Activated T-helper 17 cell treated with anti-CD3 and anti-CD28 coated beads, Interleukin-2, amount 50 U/mL, for 72 hours (primary cell): ENCODE measurements at regions not wholly inside any gene's neighbourhood (a gene's known extent, or its start where the extent isn't known, plus 50 kb on each side); places are given as distances from the start of the nearest gene placed in this dataset.

ENCODE experiments used
- ATAC-seq: fragments of 150-1000 bp; cut with Tn5 transposase; replicated peaks from 2 replicates; pipeline ENCODE4 v1.10.0; 2021; ENCODE audit warnings: mild to moderate bottlenecking, moderate library complexity
- H3K27ac Mint-ChIP-seq: one replicate; pipeline ENCODE4 v1.8.0; 2022; ENCODE audit warnings: mixed read lengths
- H3K27me3 Mint-ChIP-seq: one replicate; pipeline ENCODE4 v1.8.0; 2022; ENCODE audit warnings: mixed read lengths
- H3K36me3 Mint-ChIP-seq: one replicate; pipeline ENCODE4 v1.8.0; 2022; ENCODE audit warnings: low read depth, mild to moderate bottlenecking, mixed read lengths
- H3K4me1 Mint-ChIP-seq: one replicate; pipeline ENCODE4 v1.8.0; 2022; ENCODE audit warnings: mixed read lengths
- H3K4me3 Mint-ChIP-seq: one replicate; pipeline ENCODE4 v1.8.0; 2022; ENCODE audit warnings: mild to moderate bottlenecking, mixed read lengths
- H3K9me3 Mint-ChIP-seq: one replicate; pipeline ENCODE4 v1.8.0; 2022; ENCODE audit warnings: mixed read lengths

DNA sequence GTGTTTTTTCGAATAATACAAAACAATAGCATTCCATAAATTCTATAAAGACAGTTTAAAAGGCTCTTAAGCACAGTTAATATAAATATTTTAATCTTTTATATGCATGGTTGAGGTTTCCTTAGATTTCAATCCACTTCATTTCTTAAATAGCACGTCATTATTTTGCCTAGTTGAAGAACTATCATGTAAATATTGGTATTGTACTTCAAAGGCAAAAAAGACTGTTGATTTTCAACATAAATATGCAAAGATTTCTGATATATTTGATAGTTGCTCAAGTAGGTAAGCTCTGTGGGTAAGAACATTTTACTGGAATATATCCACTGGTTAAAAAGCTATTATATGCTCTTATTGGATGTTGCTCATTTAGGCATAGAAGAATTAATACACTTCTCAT is 458.6 kb downstream of the NR2F1-AS1 start:
- no peak overlapping the region for H3K4me3 Mint-ChIP-seq
- H3K4me1 Mint-ChIP-seq, result no peaks in the 10 kb centered on the region
- ATAC-seq, result no peak

DNA sequence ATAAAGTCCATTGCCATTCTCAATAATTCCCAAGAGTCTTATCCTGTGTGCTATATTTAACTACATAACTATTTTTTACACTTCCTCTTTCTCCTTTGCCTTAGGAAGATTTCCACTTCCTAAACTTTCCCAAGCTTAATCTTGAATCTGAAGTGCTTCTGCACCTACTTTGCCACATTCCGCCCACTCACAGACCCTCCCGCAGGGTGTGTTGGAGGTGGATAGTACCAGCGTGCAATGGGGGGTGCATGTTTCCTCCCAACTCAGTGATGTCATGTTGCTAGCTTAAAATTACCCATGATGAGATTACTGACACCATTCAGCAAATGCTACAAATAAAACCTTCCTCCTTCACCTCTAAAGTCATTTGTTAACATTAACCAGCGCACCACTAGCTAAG is 460.2 kb downstream of the NR2F1-AS1 start:
- H3K9me3 Mint-ChIP-seq, result no peaks in the 10 kb centered on the region
- no peak overlapping the region for H3K27ac Mint-ChIP-seq
- no peak overlapping the region for H3K4me3 Mint-ChIP-seq
- no peaks in the 10 kb centered on the region for H3K27me3 Mint-ChIP-seq
- H3K36me3 Mint-ChIP-seq, result no peaks in the 10 kb centered on the region
- ATAC-seq, result no peak
- H3K4me1 Mint-ChIP-seq, result no peaks in the 10 kb centered on the region

More for the DNA sequence above, 458.6 kb downstream of the NR2F1-AS1 start:
- H3K9me3 Mint-ChIP-seq, result no peaks in the 10 kb centered on the region
- no peaks in the 10 kb centered on the region for H3K27me3 Mint-ChIP-seq
- H3K27ac Mint-ChIP-seq, result no peak overlapping the region
- no peaks in the 10 kb centered on the region for H3K36me3 Mint-ChIP-seq

DNA sequence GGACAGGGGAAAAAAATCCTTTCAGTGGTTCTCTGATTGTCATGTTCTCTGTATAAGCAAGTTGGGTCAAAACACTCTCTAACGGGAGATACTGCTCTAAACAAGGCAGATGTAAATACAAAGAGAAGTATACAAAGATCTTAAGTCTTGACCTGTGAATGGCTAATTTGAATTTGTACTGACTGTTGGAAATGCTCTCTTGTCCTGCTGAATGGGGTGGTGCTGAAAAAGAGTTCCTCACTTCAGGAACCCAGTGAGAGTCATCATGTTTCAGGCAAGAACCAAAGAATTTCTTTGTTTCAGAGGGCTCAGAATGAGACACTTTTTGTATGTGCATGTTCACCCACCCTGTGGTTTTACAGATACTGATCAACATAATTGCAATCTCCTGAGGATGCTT is 461.0 kb downstream of the NR2F1-AS1 start:
- Mint-ChIP-seq H3K9me3 (no peaks in the 10 kb centered on the region), H3K27me3 (no peaks in the 10 kb centered on the region), H3K4me3 (no peak overlapping the region), H3K27ac (no peak overlapping the region), H3K4me1 (no peaks in the 10 kb centered on the region), H3K36me3 (no peaks in the 10 kb centered on the region)
- no peak for ATAC-seq

DNA sequence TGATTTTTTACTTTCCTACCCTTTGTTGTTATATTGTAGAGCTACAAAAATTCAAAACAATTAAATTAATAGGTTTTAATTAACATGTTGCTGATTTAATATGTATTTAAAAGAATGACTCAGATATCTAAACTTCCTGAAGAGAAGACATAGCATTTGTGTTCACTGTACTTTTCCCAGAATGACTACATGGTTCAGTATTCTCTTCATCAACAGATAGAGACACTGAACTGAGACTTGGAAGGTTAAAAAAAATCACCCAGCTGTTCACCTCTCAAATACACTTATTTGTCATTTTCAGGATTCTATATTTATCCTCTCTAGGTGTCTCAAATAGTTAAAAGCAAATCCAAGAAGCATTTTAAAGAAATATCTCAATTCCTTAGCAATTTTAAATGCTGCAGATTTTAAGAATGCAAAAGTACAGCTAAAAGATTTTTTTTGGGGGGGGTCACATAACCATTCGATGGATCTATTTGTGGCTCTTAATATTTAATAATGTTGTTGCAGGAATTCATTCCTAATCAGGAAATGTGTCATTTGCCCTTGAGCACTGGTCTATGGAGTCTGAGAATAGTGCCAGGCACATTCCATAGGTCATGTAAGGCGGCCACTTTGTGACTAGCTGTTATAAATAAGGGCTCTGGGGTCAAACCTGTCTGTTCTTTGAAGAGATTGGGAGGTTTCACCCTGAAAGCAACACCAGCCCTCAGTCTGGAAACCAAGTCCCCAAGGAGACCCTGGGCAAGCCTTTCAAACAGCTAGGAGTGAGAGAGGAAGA is 463.1 kb downstream of the NR2F1-AS1 start:
- Mint-ChIP-seq H3K36me3 (no peaks in the 10 kb centered on the region), H3K4me1 (no peaks in the 10 kb centered on the region), H3K27ac (no peak overlapping the region), H3K9me3 (no peaks in the 10 kb centered on the region), H3K4me3 (no peak overlapping the region), H3K27me3 (no peaks in the 10 kb centered on the region)
- ATAC-seq, result no peak

DNA sequence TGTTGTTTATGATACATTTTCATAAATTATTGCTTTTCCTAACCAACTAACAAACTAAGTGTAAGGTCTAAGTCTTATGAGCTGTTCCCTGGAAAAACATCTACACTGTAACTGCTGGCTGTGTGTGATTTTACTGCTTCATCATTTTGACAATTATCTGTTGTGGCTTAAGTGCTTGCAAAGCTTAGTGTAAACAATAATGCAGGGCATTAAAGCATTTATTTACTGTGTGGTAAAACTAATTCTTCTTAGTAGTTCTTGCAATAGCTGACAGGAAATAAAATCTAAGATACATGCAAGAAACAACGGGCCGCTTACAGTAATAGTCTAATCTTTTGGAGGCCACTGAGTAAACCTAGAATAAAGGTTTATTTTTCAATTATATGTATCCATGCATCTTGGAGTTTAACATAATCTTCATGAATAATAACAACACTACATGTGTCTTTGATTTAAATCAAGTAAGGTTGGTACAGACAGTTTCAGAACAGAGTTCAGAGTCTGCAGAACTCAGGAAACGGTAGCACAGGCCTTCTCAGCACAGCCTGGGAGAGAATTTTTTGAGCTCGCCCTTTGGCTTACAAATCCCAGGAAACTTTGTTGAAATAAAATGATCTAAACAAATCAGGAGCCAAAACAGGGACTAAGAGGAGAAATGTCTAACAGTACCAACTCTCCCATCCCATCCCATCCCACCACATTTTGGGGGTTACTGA is 473.1 kb downstream of the NR2F1-AS1 start:
- Mint-ChIP-seq H3K4me1 (no peaks in the 10 kb centered on the region), H3K36me3 (no peaks in the 10 kb centered on the region), H3K4me3 (no peak overlapping the region), H3K27ac (no peak overlapping the region), H3K27me3 (no peaks in the 10 kb centered on the region), H3K9me3 (no peaks in the 10 kb centered on the region)
- no peak for ATAC-seq

DNA sequence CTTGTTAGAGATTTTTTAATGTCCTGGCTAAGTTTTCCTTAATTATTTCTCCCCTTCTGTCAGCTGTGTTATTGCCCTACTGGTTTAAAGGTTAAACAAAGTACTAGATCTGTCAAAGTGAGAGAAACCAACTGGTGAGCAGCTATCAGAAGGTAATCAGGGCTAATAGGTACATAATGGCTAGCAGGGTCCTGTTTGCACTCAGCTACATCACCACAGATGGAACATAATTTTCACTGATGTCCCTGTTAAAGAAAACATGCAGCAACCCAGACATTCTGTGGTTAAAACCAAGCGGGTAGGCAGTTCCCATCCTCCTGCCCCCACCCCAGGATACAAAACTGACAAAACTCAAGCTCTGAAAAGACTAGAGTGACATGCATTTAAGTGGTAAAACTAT is 473.9 kb downstream of the NR2F1-AS1 start:
- ATAC-seq, result no peak
- H3K27me3 Mint-ChIP-seq, result no peaks in the 10 kb centered on the region
- H3K27ac Mint-ChIP-seq, result no peak overlapping the region

DNA sequence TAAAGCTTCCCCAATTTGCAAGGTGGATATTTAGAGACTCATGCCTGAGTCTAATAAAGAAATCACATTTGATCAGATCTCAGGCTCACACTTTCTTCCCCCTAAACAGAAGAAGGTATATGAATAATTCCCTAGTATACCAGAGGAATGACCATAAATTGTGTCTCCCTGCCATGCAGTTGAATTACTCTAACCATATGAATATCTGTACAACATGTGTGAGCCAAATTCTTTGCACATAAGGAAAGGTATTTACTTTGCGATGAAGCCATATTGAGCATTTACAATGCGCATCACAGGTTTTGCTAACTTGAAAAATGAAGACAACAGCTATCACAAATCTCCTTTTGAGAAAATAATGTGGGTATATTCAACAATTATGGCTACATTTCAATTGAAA is 479.4 kb downstream of the NR2F1-AS1 start:
- H3K36me3 Mint-ChIP-seq, result no peaks in the 10 kb centered on the region
- no peaks in the 10 kb centered on the region for H3K4me1 Mint-ChIP-seq
- no peak for ATAC-seq
- H3K27me3 Mint-ChIP-seq, result no peaks in the 10 kb centered on the region
- H3K4me3 Mint-ChIP-seq, result no peak overlapping the region
- H3K27ac Mint-ChIP-seq, result no peak overlapping the region
- no peaks in the 10 kb centered on the region for H3K9me3 Mint-ChIP-seq

More for the DNA sequence above, 473.9 kb downstream of the NR2F1-AS1 start:
- Mint-ChIP-seq H3K9me3 (no peaks in the 10 kb centered on the region), H3K4me3 (no peak overlapping the region), H3K36me3 (no peaks in the 10 kb centered on the region), H3K4me1 (no peaks in the 10 kb centered on the region)

DNA sequence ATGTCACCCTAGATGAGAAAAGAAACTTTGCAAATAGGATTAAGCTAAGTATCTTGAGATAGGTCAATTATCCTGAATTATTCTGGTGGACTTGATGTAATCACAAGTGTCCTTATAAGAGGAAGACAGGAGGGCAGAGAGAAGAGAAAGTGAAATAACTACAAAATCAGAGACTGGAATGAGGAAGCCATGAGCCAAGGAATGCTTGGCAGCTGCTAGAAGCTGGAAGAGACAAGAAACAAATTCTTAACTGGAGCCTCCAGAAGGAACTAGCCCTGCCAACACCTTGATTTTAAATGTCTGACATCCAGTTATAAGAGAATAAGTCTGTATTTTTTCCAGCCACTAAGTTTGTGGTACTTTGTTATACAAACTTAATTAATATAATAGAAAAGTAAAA is 480.0 kb downstream of the NR2F1-AS1 start:
- no peaks in the 10 kb centered on the region for H3K4me1 Mint-ChIP-seq
- no peak overlapping the region for H3K27ac Mint-ChIP-seq
- no peak for ATAC-seq
- H3K9me3 Mint-ChIP-seq, result peaks cover 5% of the 10 kb centered on the region
- no peak overlapping the region for H3K4me3 Mint-ChIP-seq
- no peaks in the 10 kb centered on the region for H3K27me3 Mint-ChIP-seq
- H3K36me3 Mint-ChIP-seq, result no peaks in the 10 kb centered on the region

DNA sequence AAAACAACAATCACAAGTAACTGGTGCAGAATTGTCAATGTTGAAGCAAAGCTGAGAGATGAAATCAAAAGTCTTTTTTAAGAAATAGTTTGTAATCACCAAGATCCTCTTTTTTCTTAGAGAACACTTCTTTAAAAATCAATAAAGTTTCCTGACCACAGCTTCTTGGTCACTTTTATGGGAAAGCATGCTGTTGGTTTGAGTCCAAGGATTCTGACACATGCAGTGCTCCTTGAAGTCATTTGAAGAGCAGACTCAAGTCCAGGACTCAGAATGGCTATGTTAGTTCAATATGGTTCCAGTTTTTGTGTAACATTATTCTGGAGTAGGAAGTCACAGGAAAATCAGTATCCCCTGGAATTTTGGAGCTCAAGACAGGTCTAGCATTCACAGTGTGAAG is 480.6 kb downstream of the NR2F1-AS1 start:
- peaks cover 5% of the 10 kb centered on the region for H3K9me3 Mint-ChIP-seq
- H3K27ac Mint-ChIP-seq, result no peak overlapping the region
- H3K4me1 Mint-ChIP-seq, result no peaks in the 10 kb centered on the region
- H3K27me3 Mint-ChIP-seq, result no peaks in the 10 kb centered on the region
- H3K4me3 Mint-ChIP-seq, result no peak overlapping the region
- no peak for ATAC-seq
- H3K36me3 Mint-ChIP-seq, result no peaks in the 10 kb centered on the region

DNA sequence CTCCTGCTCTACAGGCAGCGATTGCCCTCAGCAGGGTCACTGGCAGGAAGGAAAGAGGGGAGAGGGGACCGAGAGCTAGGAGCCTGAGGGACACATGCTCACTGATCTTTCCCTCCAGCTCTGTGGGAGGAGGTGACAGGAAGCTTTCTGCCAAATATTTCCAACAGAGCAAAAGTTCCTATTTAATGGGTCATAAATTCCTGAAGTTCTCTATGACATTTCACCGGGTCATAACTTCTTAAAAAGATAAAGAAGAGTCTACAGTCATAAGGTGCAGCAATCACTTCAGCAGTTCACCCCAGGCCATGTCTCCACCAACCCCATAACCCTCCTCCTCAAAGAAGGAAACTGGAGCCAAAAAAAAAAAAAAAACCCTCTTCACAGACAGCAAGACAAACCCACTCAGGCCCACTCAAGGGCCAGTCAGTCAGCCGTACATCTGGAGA is 481.1 kb downstream of the NR2F1-AS1 start:
- H3K9me3 Mint-ChIP-seq, result peaks cover 5% of the 10 kb centered on the region
- H3K4me1 Mint-ChIP-seq, result no peaks in the 10 kb centered on the region
- H3K36me3 Mint-ChIP-seq, result no peaks in the 10 kb centered on the region
- ATAC-seq, result no peak
- no peak overlapping the region for H3K4me3 Mint-ChIP-seq
- H3K27me3 Mint-ChIP-seq, result no peaks in the 10 kb centered on the region
- no peak overlapping the region for H3K27ac Mint-ChIP-seq

DNA sequence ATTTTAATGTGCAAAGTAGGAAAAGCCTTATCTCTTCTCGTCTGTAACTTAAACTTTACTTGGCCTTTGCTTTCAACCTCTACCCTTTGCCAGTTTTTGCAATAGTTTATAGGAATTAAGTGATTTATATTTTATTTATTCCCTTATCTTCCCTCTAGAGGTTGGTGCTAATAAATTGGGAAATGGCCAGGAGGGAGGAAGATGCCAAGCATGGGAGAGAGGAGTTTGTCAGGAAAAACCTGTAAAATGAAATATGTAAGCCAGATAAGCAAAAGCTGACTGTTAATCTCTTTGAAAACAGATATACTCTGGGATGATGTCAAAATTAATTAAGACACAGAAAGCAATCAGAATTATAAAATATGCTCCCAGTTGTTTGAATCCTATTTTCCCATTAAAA is 484.5 kb downstream of the NR2F1-AS1 start:
- Mint-ChIP-seq H3K27me3 (no peaks in the 10 kb centered on the region), H3K27ac (no peak overlapping the region), H3K4me1 (no peaks in the 10 kb centered on the region), H3K4me3 (no peak overlapping the region), H3K36me3 (no peaks in the 10 kb centered on the region), H3K9me3 (peaks cover 5% of the 10 kb centered on the region)
- ATAC-seq, result no peak

DNA sequence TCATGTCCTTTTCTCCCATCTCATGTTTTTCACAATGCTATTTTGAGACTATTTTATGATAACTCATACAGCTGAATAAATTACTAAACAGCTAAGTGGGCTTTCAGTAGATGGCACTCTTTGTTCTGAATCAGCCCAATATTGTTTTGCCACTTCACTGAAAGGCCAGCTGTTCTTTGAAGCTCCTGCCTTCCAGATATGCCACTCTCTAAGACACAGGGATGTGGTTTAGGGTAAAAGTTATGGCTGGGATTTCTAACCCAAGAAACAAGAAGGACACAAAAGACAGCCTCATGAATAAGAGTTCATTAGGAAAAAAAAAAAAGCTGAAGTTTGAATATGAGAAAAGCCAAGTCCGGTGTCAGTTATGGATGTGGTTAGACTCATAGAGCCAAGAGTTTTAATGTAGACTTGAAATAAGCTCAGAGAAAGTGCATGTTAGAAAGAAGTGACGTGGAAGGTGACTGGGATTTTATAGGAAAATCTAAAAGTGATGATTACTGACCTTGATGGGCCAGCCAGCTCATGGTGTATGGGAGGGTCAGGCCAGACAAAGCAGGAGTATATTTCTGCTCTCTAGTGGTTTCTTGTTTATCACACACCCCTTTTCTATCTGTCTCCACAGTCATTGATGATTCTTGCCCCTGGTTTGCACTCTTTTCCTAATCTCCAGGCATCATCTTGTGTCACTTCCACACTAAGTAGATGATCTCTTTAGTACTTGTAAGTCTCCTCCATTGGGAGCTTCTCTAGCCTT is 488.5 kb downstream of the NR2F1-AS1 start:
- Mint-ChIP-seq H3K4me1 (no peaks in the 10 kb centered on the region), H3K9me3 (peaks cover 5% of the 10 kb centered on the region), H3K27ac (no peak overlapping the region), H3K27me3 (no peaks in the 10 kb centered on the region), H3K4me3 (no peak overlapping the region), H3K36me3 (no peaks in the 10 kb centered on the region)
- ATAC-seq, result no peak

DNA sequence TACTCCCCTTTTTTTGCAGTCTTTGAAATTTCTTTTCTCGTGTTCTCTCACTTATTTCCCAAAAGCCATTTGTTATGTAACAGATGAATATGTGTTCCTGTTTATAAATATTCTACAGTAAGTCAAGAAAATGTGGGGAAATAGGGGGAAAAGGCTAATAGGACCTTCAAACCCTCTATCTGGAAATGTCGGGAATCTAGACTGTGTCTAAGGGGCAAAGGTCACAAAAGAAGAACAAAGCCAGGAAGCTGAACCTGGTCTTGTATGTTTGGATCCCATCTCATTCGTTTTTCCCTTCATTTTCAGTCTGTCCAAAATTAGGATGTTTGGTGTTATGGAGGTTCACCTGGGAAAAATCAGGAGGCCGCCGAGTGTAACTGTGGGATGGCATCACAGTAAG is 490.3 kb downstream of the NR2F1-AS1 start:
- no peak overlapping the region for H3K27ac Mint-ChIP-seq
- ATAC-seq, result no peak
- no peaks in the 10 kb centered on the region for H3K9me3 Mint-ChIP-seq
- no peak overlapping the region for H3K4me3 Mint-ChIP-seq
- no peaks in the 10 kb centered on the region for H3K27me3 Mint-ChIP-seq
- no peaks in the 10 kb centered on the region for H3K4me1 Mint-ChIP-seq
- H3K36me3 Mint-ChIP-seq, result no peaks in the 10 kb centered on the region

DNA sequence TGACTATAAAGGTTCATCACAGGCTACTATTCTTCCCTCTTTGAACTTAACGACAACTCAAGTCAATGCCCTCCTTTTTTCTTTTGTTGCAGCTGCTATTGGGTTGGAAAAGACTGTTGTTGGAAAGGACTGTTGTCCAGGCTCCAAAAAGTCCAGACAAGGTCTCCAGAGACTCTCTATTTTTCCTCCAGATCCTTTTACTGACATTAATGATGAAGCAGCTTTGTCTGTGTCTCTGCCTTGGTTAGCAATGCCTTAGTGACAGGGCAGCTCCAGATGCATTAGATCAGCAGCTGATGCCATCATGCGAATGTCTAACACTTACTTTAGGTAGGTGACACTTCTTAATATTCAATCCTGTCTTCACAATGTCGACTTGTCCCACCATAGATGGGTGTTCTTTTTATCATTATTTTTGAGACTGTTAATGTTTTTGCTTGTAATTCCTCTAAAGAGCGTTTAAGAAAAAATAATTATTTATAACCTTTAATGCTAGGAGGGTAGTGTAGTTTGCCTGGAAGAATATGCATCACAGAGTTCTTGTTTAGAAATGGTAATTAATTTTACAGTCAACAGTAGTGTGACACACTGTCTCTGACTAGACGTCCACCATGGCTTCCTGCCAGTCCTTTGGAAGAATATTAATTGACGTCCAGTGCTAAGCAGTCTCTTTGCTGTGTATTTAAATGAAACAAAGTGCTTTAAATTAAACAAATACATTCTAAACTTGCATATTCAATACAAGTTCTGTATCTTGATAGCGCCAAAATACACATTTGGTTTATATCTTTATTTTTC is 492.2 kb downstream of the NR2F1-AS1 start:
- Mint-ChIP-seq H3K36me3 (no peaks in the 10 kb centered on the region), H3K9me3 (no peaks in the 10 kb centered on the region), H3K27me3 (no peaks in the 10 kb centered on the region), H3K27ac (no peak overlapping the region), H3K4me1 (no peaks in the 10 kb centered on the region), H3K4me3 (no peak overlapping the region)
- ATAC-seq, result no peak
